Activated effector memory CD4-positive, alpha-beta T cell treated with Interleukin-2 at 50 U/mL for 16 hours (primary cell): ENCODE measurements at regions not wholly inside any gene's neighbourhood (a gene's known extent, or its start where the extent isn't known, plus 50 kb on each side); places are given as distances from the start of the nearest gene placed in this dataset.
"Not testable (repeated sequence)": the region's sequence is repeated elsewhere in the genome, so short reads cannot be mapped to it uniquely, and the experiment has no call there.

Source experiments
- DNase-seq: peaks from one replicate; pipeline ENCODE4 v3.0.0-alpha.2; 2020

DNA sequence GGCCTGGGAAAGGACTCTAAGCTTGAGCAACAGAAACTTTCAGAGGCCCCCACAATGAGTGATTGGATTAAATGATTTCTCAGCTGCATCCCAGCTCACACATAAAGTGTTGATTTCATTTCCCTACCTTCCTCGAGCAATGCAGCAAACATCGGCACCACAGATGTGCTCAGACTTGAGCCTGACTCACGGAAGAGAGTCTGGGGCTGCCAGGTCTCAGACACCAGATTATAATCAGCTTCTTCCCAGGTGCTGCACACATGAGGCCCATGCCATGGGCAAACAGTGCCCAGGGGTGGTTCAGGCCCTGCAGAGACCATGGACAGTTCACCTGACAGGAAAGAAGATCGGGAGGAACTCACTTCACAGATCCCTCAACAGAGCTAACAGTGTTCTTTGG is 226.6 kb upstream of the TENM4 start:
- no peak for DNase-seq

DNA sequence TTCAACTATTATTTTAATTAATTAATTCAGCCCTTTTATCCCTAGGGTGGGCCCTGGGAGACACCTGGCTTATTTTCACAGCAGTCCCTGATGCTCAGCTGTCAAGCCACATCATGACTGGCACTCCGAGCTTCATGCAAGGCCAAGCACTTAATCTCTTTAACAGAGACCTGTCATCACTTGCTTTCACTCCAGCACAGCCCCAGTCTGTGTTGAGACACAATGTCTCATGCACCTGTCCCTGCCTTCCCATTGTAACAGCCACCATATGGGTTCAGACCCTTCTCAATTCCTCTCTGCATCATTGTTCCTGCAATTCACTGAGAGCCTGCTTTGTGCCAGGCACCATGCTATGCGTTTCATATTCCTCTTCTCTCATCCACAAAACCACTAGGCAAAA is 222.2 kb upstream of the TENM4 start:
- DNase-seq = no peak

- no peak for DNase-seq
These were observed 220.5 kb upstream of the TENM4 start for GRCh38 chr11:79661373-79661772.

DNA sequence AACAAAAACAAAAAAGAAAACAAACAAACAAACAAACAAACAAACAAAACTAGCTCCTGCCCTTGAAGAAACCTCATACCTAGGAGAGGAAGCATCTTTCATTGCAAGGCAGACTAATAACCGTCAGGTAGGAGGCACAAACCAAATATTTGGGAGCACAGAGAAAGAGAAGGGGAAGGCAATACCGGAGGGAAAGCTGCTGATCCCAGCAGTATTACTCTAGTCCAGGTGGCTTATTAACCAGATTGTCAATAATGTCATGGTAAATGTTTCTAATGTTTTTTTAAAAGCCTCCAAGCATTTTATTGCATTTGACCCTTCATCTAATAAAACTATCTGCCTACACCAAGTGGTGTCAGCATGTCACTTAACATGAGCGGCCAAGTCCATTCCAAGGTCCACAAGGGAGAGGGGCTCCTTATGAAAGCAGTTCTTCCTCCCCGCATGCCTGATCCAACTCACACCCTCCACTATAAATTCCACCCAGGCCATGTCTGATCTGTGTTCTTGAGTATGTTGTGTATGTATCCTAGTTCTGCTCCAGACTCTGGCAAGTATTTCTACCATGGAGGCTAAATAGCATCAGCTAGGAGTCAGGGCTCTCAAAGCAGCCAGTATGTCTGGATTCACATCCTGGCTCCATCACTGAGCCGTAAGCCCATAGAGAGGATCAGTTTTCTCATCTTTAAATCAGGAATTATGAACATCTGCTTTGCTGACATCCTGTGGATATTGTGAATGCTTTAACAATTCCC is 208.1 kb upstream of the TENM4 start:
- DNase-seq = no peak

DNA sequence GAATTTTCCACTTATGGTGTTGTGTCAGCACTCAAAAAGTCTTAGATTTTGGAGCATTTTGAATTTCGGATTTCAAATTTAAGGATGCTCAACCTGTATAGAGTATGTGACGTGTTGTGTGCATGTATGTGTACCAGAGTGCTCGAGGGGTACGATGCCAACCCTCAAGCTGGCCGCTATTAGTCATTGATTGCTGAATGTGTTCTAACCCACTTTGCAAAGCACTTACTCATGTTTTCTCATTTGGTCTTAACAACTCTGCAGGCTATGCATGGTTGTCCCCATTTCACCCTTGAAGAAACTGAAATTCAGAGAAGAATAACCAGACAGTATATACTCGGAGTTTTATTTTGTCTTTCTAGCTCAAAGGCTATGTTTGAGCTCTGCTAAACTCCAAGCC is 196.4 kb upstream of the TENM4 start:
- no peak for DNase-seq

- no peak for DNase-seq
These were observed 194.1 kb upstream of the TENM4 start for GRCh38 chr11:79634905-79635304.

- DNase-seq = no peak
These were observed 186.5 kb upstream of the TENM4 start for GRCh38 chr11:79627281-79627680.

GRCh38 chr11:79626135-79627075 is 185.6 kb upstream of the TENM4 start:
- no peak for DNase-seq

GRCh38 chr11:79623375-79623774 is 182.5 kb upstream of the TENM4 start:
- no peak for DNase-seq

GRCh38 chr11:79617561-79617960 is 176.7 kb upstream of the TENM4 start:
- DNase-seq = no peak

DNA sequence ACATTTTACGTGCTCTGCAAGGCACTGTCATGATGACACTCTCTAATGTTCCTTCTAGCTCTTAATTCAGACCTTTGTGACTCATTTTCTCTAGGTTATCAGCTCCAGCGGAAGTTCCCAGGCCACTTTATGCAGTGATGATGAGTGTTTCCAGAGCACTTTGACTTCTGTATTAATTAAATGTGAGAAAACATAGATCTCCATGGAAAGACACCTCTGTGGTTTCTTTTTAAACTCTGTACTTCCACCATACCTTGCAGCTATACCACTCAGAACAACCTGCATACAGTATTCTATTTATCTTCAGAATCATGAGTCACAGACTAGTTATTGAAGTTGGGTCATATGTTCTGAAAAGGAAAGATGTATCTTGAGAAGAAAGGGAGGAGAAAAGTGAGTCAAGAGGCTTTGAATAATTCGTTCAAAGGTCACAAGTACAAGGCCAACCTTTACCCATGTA is 175.6 kb upstream of the TENM4 start:
- no peak for DNase-seq

DNA sequence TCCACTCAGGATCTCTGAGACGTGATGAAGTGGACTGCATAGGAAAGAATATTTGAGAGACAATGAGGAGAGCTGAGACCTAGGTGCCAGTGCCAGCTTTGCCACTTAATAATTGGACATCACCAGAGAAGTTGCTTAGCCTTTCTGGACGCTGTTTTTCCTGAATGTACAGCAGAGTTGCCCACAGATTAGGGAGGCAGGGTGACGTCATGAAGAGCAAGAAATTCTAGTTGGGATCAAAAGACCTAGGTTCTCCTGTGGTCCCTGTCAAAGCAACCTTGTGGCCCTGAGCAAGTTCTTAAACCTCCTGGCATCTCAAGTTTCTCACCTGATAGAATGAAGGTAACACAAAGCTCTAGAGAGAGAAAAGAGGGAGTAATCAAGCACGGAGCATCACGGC is 174.6 kb upstream of the TENM4 start:
- no peak for DNase-seq

- no peak for DNase-seq
These were observed 169.8 kb upstream of the TENM4 start for GRCh38 chr11:79610678-79611077.

DNA sequence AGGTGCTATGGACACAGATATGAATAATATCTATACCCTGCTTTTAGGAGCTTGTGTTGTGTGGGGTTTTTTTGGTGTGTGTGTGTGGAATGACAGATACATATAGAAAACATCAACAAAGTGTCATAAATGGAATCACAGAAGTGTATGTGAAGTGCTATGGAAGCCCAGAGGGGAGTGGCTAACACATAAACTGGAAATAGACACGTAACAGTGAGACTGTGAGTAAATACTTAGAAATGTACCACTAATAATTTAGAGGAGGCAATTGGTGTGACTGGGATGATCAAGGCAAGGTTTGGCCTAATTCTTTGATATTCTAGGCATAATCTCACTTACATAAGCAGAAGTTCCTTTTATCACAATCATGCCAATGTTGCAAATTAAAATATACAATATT is 169.3 kb upstream of the TENM4 start:
- DNase-seq = no peak

GRCh38 chr11:79609511-79609910 is 168.7 kb upstream of the TENM4 start:
- no peak for DNase-seq

DNA sequence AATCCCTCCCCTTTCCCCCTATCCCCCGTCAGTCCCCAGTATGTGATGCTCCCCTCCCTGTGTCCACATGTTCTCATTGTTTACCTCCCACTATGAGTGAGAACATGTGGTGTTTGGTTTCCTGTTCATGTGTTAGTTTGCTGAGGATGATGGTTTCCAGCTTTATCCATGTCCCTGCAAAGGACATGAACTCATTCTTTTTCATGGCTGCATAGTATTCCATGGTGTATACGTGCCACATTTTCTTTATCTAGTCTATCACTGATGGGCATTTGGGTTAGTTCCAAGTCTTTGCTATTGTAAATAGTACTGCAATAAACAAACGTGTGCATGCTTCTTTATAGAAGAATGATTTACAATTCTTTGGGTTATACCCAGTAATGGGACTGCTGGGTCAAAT is 165.6 kb upstream of the TENM4 start:
- DNase-seq = not testable (repeated sequence)

GRCh38 chr11:79600711-79601110 is 159.9 kb upstream of the TENM4 start:
- no peak for DNase-seq

DNA sequence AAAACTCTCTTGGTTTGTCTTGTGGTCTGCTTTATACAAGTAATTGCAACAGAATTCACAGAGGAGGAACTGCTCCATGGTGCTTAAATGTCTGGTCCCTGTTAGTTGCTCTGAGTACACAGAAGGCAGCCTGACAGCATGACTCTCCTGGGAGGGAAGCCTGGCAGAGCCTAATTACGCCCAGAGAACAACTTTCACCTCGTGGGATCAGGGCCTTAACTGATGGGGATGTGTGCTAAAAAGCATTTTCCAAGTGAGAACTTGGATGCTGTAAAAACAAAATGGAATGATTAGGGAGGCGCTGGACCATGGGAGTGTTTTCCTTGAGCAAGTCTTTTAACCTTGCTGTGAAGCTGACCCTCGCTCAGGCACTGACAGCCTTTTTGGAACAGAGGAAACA is 154.0 kb upstream of the TENM4 start:
- no peak for DNase-seq

DNA sequence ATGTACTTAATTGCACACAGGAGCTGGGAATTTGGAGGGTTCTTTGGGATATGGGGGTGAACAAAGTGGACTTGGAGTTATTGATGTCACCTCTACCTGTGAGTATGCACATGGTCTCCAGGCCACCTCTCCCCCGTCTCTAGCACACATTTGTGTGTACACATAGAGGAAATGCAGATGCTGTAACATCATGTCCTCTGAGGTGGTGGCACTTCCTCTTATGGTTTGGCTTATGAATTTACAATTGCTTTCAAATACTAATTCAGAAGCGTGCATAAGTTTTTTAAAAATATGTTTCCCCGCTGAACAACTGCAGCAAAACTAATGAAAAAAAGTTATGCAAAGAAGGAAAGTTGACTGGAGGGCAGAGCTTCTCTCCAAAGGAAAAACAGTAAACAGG is 152.0 kb upstream of the TENM4 start:
- no peak for DNase-seq

GRCh38 chr11:79592406-79592805 is 151.6 kb upstream of the TENM4 start:
- DNase-seq = no peak

- DNase-seq = no peak
These were observed 141.6 kb upstream of the TENM4 start for GRCh38 chr11:79582434-79582833.

DNA sequence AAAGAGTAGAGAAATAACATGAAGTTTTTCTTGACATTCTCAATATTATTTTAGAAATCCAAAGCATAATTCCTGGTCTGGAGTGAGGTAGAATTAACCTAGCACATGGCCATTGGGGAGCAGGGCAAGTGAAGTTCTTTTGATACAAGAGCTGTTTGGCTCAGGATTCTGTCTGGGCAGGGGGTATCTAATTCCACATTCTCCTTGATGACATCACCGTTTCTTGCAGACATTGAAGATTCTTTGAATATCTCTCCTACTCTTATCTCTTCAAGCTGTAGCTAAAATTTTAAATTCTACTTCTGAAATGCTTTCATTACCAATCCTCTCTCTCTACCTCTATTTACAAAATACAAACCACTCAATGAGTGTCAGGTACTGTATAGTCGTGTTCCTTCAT is 138.2 kb upstream of the TENM4 start:
- DNase-seq = no peak

DNA sequence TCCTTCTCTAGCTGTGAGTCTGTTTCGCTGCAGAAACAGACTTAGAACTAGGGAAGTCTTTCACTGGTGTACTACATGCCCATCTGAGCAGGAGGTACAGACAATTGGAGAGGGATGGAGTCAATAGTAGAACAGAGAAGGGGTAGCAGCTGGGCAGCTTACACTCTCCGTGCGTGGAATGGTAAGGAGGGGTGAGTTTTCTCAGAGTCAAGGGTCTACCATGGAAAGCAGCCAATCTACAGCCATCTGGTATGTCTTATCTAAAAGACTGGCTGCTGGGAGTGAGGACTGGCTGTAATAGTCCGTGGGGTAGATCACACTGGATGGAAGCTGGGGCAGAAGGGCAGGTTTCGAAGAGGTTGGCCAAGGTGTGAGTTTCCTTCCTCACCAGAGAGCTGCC is 137.3 kb upstream of the TENM4 start:
- DNase-seq = no peak

DNA sequence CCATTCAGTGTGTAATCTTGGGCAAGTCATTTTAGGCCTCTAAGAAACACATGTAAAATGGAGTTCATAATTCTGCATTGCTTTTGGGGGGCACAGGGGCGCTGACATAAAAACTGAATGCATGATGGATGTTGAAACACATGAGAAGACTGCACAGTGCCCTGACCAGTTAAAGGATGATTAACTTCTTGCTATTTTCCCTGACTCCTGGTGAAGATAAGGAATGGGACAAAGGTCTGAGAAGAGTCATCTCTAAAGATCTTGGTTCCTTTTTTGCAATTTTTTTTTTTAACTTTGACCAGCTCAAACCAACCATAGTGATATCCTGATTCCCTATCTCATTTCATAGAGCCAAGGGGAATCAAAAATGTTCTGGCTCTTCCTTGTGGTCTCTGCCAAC is 134.9 kb upstream of the TENM4 start:
- no peak for DNase-seq
